ENCODE measurements at regions not wholly inside any gene's neighbourhood (a gene's known extent, or its start where the extent isn't known, plus 50 kb on each side); places are given as distances from the start of the nearest gene placed in this dataset.
A peak's percentile ranks its signal among the peaks of the same experiment; 100 is the strongest.

DNA sequence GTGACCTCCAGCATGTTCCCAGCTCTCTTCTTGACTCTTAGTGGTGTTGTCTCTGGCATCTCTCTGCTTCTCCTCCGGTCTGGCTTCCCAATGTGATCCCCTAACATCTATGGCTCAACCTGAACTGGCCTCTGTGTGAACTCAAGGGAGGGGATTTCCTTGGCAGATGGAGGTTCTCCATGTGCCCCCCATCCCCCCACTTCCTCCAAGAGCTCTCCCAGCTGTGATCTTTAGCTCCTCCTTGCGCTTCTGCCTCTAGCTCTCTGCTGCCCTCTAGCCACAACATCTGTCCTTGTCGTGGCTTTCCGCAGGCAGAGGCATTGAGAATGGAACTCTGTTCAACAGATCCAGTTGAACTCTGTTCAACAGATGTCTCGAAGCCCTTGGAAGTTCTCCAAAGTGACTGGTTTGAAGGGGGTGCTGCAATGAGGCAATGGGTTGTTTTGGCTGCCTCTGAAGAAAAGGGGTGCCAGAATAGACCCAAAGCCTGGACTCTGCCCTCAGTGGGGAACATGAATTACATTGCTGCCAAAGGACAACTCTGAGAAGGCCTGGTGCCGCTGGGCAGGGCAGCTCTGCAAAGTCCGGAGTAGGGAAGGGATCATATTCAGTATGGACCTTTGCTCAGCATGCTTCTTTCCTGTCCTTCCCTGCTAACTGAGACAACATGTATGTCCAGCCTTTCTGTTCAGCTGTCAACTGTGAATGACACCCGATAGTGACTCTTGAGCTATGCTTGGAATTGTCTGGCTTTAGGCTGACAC is 61.9 kb downstream of the ADM start:
- no peaks in the 10 kb centered on the region for H3K27me3 ChIP-seq (ENCODE audit: control insufficient read depth, low read length)
- H3K4me1 ChIP-seq (ENCODE audit: control insufficient read depth, low read length) = peaks cover 10% of the 10 kb centered on the region
- no peaks in the 10 kb centered on the region for H3K9me3 ChIP-seq (ENCODE audit: control insufficient read depth, insufficient read depth, low read length)
- H3K79me2 ChIP-seq (ENCODE audit: control insufficient read depth, low read length) = no peaks in the 10 kb centered on the region
- H3F3A ChIP-seq (ENCODE audit: control insufficient read depth, insufficient read depth) = no peaks in the 10 kb centered on the region
- H3K27ac ChIP-seq (ENCODE audit: low read depth, low read length) = no peak overlapping the region
- no peak for TF ChIP-seq EZH2phosphoT487 (IDR thresholded peaks at IDR 0.05; ENCODE audit: borderline replicate concordance, low read length)
- TF ChIP-seq, protein P1, sequence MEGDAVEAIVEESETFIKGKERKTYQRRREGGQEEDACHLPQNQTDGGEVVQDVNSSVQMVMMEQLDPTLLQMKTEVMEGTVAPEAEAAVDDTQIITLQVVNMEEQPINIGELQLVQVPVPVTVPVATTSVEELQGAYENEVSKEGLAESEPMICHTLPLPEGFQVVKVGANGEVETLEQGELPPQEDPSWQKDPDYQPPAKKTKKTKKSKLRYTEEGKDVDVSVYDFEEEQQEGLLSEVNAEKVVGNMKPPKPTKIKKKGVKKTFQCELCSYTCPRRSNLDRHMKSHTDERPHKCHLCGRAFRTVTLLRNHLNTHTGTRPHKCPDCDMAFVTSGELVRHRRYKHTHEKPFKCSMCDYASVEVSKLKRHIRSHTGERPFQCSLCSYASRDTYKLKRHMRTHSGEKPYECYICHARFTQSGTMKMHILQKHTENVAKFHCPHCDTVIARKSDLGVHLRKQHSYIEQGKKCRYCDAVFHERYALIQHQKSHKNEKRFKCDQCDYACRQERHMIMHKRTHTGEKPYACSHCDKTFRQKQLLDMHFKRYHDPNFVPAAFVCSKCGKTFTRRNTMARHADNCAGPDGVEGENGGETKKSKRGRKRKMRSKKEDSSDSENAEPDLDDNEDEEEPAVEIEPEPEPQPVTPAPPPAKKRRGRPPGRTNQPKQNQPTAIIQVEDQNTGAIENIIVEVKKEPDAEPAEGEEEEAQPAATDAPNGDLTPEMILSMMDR (IDR thresholded peaks at IDR 0.05; ENCODE audit: low read depth, low read length, poor library complexity, severe bottlenecking) = peak; percentile 89
- H3K9me2 ChIP-seq (replicated peaks; ENCODE audit: control insufficient read depth, low read length) = no peaks in the 10 kb centered on the region
- H3K4me2 ChIP-seq (ENCODE audit: low read length) = peak overlapping the region; percentile 50
- peak overlapping the region; percentile 29 for H3K4me3 ChIP-seq (ENCODE audit: low read length)
- no peaks in the 10 kb centered on the region for H4K20me1 ChIP-seq (ENCODE audit: control insufficient read depth, insufficient read depth, low read depth, low read length)
- H3K36me3 ChIP-seq (ENCODE audit: control insufficient read depth, low read length) = no peaks in the 10 kb centered on the region

DNA sequence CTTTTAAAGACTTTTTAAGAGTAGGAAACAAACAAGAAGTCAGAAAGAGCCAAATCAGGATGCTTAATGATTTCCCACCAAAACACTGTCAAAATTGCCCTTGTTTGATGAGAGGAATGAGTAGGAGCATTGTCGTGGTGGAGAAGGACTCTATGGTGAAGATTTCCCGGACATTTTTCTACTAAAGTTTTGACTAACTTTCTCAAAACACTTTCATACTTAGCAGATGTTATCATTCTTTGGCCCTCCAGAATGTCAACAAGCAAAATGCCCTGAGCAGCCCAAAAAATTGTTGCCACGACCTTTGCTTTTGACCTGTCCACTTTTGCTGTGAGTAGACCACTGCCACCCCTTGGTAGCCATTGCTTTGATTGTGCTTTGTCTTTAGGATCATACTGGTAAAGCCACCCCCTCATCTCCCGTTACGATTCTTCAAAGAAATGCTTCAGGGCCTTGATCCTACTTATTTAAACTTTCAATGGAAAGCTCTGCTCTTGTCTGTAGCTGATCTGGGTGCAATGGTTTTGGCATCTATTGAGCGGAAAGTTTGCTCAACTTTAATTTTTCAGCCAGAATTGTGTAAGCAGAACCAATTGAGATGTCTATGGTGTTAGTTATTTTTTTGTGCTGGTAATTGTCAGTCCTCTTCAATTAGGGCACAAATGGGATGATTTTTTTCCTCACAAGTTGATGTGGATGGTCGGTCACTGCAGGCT is 67.2 kb downstream of the ADM start:
- H3K9me2 ChIP-seq (replicated peaks; ENCODE audit: control insufficient read depth, low read length) = no peaks in the 10 kb centered on the region
- no peaks in the 10 kb centered on the region for H3F3A ChIP-seq (ENCODE audit: control insufficient read depth, insufficient read depth)
- no peak overlapping the region for H3K27ac ChIP-seq (ENCODE audit: low read depth, low read length)
- no peaks in the 10 kb centered on the region for H3K79me2 ChIP-seq (ENCODE audit: control insufficient read depth, low read length)
- H4K20me1 ChIP-seq (ENCODE audit: control insufficient read depth, insufficient read depth, low read depth, low read length) = no peaks in the 10 kb centered on the region
- H3K9me3 ChIP-seq (ENCODE audit: control insufficient read depth, insufficient read depth, low read length) = no peaks in the 10 kb centered on the region
- H3K4me1 ChIP-seq (ENCODE audit: control insufficient read depth, low read length) = peaks cover under 1% of the 10 kb centered on the region; the same call in 1 of the 2 replicates
- TF ChIP-seq, protein P1 (IDR thresholded peaks at IDR 0.05; ENCODE audit: low read depth, low read length, poor library complexity, severe bottlenecking) = no peak
- no peak for TF ChIP-seq EZH2phosphoT487 (IDR thresholded peaks at IDR 0.05; ENCODE audit: borderline replicate concordance, low read length)
- H3K4me2 ChIP-seq (ENCODE audit: low read length) = no peak overlapping the region
- H3K36me3 ChIP-seq (ENCODE audit: control insufficient read depth, low read length) = no peaks in the 10 kb centered on the region
- no peak overlapping the region for H3K4me3 ChIP-seq (ENCODE audit: low read length)
- peaks cover 13% of the 10 kb centered on the region; the same call in 1 of the 2 replicates for H3K27me3 ChIP-seq (ENCODE audit: control insufficient read depth, low read length)

DNA sequence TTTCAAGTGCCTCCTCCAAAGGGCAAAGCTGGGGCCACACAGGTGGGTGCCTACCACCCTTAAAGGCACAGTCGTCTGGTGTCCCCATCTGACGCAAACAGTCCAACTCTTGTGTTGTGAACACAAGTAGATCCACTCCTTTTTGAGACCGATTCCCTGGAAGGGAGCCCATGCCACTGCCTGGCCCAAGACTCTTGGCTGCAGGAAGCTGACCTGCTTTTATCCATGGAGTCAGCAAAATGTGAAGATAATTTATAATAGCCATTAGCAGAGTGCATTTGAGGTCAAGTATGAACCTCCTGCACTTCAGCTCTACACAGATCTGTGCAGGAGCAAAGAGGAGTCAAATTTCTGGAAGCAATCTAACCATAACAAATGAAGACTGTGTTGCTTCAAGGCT is 68.5 kb downstream of the ADM start:
- H3K4me2 ChIP-seq (ENCODE audit: low read length) = no peak overlapping the region

More for the DNA sequence above, 68.5 kb downstream of the ADM start:
- peaks cover 13% of the 10 kb centered on the region; the same call in 1 of the 2 replicates for H3K27me3 ChIP-seq (ENCODE audit: control insufficient read depth, low read length)
- H3K9me3 ChIP-seq (ENCODE audit: control insufficient read depth, insufficient read depth, low read length) = no peaks in the 10 kb centered on the region
- H4K20me1 ChIP-seq (ENCODE audit: control insufficient read depth, insufficient read depth, low read depth, low read length) = no peaks in the 10 kb centered on the region
- no peak overlapping the region for H3K27ac ChIP-seq (ENCODE audit: low read depth, low read length)
- no peak for TF ChIP-seq EZH2phosphoT487 (IDR thresholded peaks at IDR 0.05; ENCODE audit: borderline replicate concordance, low read length)
- TF ChIP-seq, protein P1 (IDR thresholded peaks at IDR 0.05; ENCODE audit: low read depth, low read length, poor library complexity, severe bottlenecking) = no peak
- H3K4me1 ChIP-seq (ENCODE audit: control insufficient read depth, low read length) = no peaks in the 10 kb centered on the region
- H3K4me3 ChIP-seq (ENCODE audit: low read length) = no peak overlapping the region
- no peaks in the 10 kb centered on the region for H3K79me2 ChIP-seq (ENCODE audit: control insufficient read depth, low read length)
- H3K36me3 ChIP-seq (ENCODE audit: control insufficient read depth, low read length) = no peaks in the 10 kb centered on the region
- no peaks in the 10 kb centered on the region for H3K9me2 ChIP-seq (replicated peaks; ENCODE audit: control insufficient read depth, low read length)
- H3F3A ChIP-seq (ENCODE audit: control insufficient read depth, insufficient read depth) = no peaks in the 10 kb centered on the region
